GM18907 (cell line): ENCODE measurements at regions not wholly inside any gene's neighbourhood (a gene's known extent, or its start where the extent isn't known, plus 50 kb on each side); places are given as distances from the start of the nearest gene placed in this dataset.
"Not testable (repeated sequence)": the region's sequence is repeated elsewhere in the genome, so short reads cannot be mapped to it uniquely, and the experiment has no call there.

Experiments used
- ATAC-seq: cut with Tn5 transposase; IDR thresholded peaks from one replicate; pipeline ENCODE4 v1.9.1; 2021; ENCODE audit warnings: mild to moderate bottlenecking, moderate library complexity; ENCODE audit not compliant: unreplicated experiment

DNA sequence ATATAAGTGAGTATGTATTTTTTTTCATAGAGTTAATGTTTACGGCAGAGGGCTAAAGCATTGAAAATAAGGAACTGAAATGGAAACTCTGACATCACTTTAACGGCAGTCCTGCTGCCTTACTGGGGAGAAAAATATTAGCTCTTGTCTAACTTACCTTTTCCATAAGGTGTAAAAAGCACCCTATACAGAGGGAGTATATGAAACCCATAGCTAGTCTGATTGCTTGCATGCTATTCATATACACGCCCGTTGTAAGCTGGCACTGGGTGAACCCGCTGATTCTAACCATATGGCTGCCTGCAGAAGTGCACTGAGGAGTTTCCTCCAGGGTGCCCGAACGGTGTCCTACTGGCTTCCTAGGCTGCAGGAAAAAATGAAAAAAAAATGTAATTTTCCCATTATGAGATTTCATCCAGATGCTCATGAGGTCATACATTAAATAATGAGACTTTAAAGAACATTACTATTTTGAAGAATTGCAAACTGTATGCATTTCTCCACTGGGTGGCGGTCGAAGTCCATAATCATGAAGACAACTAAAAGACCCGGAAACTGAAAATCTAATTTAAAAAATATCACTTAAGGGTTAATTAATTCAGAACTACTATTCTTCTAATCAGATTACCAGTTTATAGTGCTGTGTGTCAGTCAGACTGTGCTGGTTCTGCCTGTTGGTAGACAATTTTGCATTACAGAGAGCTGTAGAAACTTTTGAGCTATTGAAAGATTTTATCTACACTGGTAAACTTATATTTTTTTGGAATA, 144.7 kb downstream of the ALX1 start:
- ATAC-seq, result peak; percentile 89

DNA sequence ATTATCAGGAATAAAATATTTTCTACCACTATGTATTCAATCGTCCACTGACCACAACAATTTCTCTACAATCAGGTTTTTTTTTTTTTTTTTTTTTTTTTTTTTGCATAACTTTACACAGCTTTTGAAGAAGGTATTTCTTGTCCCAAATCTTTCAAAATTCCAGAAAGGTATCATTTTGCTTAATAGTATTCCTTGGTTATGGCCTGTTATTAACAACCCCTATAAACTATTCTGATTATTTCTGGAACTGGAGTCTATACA, 145.3 kb downstream of the ALX1 start:
- ATAC-seq, result no peak

DNA sequence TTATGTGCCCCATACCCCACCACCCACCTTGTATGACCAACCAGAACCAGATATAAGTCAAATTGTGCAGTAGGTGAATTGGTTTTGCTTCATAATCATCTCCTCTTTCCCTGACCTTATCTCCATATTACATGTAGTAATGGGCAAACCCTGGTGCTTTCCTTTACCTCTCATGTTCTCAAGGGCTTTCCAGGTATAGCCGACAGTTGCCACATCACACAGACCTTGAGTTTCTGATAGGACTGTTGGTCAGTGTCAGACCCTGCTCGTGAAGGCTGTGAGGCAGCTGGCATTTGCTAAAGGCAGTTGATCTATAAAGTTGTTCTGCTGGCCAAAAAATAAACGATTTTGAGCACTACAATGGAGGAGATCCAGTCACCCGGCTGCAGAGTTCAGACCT, 145.9 kb downstream of the ALX1 start:
- ATAC-seq, result no peak

DNA sequence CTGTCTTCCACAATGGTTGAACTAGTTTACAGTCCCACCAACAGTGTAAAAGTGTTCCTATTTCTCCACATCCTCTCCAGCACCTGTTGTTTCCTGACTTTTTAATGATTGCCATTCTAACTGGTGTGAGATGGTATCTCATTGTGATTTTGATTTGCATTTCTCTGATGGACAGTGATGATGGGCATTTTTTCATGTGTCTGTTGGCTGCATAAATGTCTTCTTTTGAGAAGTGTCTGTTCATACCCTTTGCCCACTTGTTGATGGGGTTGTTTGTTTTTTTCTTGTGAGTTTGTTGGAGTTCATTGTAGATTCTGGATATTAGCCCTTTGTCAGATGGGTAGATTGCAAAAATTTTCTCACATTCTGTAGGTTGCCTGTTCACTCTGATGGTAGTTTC, 153.1 kb downstream of the ALX1 start:
- ATAC-seq, result not testable (repeated sequence)

DNA sequence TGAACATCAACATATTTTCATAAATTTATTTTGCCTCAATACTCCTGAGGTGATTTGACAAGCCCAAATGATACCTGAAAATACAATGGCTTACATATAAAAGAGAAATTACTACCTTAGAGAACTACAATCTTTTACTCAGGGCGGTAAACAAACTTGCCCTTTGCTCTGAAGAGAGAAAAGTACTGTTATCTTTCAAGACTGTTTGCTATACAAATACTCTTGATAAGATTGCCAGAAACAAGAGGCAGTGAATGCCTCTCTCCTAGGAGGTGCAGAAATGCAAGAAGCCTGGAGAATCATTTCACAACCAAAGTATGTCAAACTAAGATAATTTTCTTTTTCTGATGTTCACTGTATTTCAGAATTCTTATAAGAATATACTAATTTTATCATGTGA, 160.3 kb downstream of the ALX1 start:
- ATAC-seq, result no peak

DNA sequence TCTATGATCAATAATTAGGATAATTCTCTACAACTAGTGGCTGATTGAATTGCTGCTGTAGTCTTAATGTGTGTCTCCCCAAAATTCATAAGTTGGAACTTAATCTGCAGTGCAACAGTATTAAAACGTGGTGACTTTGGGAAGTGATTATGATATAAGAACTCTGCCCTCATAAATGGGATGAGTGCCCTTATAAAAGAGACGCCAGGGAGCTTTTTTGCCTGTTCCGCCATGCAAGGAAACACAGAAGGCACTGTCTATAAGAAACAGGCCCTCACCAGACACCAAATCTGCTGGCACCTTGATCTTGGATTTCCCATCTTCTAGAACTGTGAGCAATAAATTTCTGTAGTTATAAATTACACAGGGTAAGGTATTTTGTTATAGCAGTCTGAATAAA, 161.0 kb downstream of the ALX1 start:
- ATAC-seq, result no peak

DNA sequence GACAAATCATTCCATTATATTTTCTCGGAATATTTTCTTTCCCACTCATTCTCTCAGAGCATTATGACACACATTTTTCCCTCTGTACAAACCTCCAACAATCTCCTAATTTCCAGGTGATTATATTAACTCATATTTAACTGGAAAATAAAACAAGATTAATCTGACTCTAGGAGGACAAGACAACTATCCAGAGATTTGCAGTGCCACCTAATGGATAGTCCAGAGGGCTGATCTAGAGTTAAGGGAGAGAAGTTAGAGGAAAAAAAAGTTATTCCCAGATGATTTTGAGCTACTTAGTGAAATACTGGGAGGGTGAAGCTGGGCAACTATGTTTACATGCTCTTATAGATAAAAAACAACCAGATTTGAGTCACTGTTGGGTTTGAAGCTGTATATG, 161.7 kb downstream of the ALX1 start:
- ATAC-seq, result no peak

DNA sequence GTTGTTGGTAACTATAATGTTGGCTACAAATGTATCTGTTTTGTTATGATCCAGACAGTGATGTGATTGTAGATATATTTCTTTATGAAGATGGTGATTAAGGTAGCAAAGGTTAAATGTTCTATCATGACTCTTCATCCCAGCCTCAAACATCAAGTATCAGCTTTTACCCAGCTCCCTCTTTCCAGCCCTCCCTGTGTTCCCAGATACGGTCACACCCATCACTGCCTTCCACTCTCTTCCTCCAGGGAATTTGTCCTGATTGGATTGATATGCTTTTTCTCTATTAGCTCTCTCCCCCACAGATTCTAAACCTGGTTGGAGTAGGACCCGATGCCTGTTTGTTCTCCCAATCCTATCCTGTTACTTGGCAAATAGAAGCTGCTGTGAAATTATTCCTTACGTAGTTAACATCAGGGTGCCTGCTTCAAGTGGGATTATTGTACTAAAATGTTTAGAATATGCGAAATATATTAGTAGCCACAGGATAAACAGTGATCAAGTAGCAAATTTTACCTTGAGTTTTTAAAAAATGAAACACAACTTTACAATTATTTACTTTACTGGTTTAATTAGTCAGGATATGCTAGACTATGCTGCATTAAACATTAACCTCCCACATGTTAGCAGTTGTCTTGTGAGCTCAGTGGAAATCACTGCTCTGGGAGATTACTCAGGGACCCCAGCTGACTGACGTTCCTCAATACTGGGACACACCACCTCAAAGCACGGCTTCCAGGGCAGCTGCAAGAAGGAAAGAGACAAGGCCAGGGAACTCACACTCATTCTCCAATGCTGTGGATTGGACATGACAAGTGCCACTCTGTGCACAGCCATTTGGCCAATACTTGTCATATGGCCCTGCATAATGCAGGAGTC, 165.3 kb downstream of the ALX1 start:
- no peak for ATAC-seq

DNA sequence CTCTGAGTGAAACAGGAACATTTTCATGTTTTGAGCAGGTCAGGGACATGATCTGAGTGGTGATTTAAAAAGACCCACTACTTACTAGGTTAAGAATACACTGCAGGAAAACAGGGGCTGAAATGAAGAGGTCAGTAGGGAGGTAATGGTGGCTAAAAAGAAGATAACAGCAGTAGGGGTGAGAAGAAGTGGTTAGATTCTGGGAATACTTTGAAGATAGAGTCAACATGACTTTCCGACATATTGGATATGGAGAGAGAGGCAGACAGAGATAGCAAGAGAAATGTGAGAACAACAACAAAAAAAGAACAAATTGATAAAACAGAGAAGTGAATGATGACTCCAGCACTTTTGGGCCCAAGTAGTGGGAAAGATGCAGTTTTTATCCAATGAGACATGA, 168.0 kb downstream of the ALX1 start:
- ATAC-seq, result no peak

DNA sequence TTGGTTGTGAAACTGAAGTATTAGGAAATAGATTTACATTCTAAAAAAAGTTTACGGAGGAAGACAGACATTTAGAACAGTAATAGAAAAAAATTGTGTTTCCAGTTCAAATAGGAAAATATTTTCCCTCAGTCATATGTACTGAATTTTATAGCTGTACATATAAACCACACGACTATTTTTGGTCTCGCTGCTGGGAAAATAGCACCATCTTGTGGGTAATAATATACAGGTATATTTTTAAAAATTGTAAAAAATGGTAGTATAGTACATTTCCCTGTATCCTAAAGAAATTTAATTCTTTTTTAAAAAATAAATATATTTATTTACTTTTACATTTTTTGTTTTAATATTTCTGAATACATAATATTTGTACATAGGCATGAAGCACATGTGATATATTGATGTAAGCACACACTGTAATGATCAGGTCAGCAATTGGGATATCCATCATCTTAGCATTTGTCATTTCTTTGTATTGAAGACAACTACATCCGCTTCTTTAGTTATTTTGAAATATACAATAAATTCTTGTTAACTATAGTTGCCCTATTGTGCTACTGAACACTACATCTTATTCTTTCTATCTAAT, 168.6 kb downstream of the ALX1 start:
- no peak for ATAC-seq

DNA sequence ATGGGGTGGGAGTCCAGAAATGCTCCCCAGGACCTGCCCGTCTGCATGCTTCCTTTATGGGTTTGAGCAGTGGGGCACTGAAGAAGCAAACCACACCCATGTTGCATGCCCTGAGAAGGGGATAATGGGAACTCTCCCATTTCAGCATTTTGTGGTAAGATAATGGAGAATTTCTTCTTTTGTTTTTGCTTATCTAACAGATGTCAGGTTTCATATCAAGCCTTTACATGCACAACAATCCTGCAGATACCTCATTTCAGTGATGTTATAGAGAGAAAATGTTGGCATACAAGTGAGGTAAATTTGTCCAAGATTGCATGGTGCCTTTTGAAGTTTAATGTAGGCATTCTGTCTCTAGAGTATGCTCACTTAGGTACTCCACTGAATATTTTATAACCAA, 177.0 kb downstream of the ALX1 start:
- ATAC-seq, result no peak

DNA sequence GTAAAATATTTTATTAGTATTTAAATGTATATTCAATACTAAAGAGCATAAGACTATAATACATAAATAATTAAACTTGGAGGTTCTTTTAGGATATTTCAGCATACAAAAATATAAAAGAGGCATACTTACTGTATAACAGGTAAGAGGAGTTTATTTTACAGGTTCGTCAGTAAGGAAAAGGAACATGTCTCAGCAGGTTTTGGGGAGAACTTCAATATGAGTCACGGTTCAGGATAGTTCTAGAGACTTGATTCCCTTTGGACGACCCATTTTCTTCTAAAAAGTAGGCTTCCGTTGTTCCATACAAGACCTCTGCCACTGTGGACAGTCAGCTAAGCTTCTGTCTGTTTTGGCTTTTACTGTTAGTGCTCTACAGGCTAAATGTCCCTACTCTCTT, 181.1 kb downstream of the ALX1 start:
- no peak for ATAC-seq

DNA sequence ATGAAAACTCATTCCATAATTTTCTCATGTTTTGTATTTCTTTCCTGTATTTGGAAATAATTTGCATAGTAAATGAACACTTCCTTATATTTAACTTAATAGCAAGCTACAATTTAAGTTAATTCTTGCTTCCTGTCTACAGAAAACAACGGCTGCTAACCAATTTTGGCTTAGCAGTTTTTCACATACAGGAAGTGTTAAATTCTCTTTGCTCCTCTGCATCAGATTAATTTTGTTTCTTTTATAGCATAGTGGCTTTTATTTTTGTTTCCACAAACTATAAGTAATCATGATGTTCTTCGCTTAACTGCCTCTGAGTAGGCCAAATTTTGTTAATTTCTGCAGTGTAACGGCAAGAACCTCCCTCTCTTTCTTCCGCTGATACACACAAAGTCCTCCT, 182.9 kb downstream of the ALX1 start:
- ATAC-seq, result no peak

DNA sequence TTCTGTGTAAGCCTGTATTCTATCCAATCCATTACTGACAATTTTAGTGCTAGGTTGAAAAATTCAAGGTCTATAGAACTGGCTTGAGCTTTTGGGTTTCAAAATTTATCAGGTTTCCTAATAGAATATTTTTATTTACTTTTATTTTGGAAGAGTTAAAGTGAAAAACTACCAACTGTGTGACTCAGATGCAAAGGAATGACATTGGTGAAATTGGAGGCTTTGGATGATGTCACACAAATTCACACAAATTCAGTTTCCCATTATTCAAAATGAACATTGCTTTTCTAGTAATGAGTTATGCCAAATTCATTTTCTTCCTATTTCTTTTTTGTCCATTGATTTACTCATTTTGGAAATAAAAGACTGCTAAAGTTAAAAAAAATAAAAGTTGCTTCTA, 186.9 kb downstream of the ALX1 start:
- no peak for ATAC-seq

DNA sequence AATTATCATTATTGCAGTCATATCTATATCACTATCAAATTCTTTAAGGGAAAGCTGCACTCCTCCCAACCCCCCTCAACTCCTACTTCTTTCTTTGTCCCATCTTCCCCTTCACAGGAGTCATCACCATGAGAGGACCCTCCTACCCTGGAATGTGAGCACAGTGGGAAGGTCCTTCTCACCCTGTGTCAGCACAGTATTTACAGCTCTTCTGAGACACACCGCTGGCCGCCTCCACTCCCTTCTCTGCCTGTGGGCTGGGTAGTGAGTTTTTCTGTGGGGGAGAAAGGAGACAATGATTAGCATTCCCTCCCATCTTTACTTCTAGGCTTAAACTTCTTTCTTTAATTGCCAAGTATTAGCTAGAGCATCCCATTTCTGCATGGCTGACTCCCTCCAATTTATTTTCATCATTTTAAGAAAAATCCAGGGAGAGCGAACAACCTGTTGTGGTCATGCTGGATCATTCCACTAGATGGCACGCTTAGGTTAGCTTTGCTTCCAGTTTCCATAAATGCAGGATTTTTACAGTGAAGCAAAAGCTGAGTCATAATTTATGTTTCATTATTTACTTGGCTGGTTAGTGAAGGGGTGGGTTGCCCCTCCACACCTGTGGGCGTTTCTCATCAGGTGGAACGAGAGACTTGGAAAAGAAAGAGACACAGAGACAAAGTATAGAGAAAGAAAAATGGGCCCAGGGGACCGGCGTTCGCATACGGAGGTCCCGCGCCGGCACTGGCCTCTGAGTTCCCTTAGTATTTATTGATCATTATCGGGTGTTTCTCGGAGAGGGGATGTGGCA, 188.5 kb downstream of the ALX1 start:
- peak; percentile 96 for ATAC-seq

DNA sequence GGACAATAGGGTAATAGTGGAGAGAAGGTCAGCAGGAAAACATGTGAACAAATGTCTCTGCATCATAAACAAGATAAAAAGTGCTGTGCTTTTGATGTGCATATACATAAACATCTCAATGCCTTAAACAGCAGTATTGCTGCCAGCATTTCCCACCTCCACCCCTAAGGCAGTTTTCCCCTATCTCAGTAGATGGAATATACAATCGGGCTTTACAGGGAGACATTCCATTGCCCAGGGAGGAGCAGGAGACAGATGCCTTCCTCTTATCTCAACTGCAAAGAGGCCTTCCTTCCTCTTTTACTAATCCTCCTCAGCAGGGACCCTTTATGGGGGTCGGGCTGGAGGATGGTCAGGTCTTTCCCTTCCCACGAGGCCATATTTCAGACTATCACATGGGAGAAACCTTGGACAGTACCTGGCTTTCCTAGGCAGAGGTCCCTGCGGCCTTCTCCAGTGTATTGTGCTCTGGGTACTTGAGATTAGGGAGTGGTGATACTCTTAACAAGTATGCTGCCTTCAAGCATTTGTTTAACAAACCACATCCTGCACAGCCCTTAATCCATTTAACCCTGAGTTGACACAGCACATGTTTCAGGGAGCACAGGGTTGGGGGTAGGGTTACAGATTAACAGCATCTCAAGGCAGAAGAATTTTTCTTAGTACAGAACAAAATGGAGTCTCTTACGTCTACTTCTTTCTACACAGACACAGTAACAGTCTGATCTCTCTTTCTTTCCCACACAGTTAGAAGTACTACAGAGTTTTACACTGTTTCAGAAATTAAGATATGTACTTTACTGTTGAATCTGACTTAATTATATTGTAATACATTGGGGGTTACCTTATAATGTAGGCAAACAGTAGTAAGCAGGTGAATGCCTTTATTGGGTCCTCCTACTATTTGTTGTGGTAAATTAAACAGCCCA, 189.4 kb downstream of the ALX1 start:
- ATAC-seq, result not testable (repeated sequence)

DNA sequence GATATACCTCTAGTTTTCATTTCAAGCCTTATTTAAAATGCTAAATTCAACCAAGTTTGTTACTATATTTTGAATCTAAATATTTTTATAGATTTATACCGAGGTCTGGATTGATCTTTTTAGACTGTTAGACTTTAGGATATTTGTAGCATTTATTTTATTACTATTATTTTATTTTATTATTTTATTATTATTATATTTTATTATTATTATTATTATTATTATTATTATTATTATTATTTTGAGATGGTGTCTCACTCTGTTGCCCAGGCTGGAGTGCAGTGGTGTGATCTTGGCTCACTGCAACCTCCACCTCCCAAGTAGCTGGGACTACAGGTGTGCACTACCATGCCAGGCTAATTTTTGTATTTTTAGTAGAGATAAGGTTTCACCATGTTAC, 195.3 kb downstream of the ALX1 start:
- not testable (repeated sequence) for ATAC-seq

DNA sequence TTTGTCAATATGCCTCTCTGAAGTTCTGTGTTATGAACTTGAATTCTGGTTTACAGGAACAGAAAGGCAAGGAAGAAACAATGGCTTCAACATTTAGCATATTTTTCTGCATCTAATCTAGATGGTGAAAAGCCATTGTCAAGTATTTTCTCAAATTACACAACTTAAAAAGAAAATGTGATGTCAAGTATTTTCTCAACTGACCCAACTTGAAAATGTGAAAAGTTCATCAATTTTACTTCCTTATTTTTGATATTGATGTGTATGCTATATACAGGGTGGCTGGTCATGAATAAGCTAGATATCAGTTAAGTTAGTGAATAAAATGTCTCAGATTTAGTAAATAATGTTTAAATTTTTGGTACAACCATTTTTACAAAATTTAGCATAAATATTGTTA, 196.7 kb downstream of the ALX1 start:
- no peak for ATAC-seq

DNA sequence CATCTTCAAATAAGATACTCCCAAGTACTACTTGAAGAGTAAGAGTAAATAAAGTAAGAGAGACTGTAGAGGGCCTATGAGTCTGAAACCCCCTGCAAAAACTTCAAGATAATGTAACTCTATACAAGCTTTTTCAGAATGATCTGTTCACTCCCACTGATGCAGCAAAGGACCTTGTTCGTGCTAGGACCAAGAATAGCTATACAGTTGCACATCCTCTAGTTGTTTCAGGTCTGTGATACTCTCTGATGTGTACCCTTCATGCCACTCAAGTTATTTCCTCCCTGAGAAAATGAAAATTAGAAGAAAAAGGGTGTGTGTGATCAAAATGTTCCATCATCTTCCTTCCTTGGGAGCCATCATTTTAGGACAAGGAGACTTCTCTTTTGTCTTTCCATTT, 204.4 kb downstream of the ALX1 start:
- ATAC-seq, result peak; percentile 82

DNA sequence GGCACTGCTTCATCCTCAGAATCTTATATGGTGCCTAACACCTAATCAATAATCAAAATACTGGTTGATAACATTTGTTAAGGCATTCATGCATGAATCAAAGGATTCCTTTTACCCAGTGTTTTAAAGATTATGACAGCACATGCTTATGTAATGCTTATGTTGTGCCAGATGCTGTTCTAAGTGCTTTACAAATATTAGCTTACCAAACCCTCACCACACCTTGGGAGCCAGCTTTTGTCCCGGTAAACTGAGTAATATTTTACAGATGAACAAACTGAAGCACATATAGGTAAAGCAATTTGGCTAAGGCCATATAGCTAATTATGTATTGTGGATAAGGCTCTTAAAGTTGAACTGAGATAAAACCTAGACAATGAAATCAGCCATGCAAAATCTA, 209.2 kb downstream of the ALX1 start:
- ATAC-seq, result no peak
